ENCODE measurements at regions not wholly inside any gene's neighbourhood (a gene's known extent, or its start where the extent isn't known, plus 50 kb on each side); places are given as distances from the start of the nearest gene placed in this dataset.

DNA sequence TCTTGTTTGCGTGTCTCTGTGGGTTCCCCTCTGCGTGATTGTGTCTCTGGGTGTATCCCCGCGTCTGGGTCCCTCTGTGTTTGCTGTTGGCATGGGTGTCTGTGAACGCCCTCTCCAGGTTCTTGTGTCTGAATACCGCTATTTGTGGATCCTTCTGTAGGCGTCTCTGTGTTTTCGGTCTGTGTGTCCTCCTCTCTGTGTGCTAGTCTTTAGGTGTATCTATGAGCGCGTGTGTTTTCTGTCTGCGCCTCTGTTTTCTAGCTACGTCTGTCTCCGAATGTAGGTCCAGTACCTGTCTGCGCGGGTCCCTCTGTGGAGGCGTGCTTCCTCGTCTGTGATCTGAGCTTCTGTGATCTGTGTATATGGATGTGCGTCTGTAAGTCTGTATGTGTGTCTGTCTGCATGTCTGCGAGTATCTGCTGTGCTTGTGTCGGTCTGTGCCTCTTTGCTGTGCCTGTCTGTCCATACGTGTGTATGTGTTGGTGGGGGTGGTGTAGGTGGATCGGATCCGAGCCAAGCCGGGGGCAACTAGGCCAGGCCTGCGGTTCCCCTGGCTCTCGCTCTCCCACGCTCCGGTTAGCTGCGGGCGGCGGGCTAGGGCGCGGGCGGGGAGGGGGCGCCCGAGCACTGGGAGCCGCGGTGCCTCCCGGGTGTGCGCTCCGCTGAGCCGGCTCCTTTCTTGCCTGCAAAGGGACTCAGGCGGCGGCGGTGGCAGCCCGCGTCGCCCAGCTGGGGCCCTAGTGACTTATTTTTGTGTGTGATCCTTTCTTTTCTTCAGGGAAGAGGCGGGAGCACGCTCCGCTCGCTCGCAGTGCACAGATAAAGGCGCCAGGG lies 105.3 kb upstream of the E2F8 start:
- TF ChIP-seq, protein P1, sequence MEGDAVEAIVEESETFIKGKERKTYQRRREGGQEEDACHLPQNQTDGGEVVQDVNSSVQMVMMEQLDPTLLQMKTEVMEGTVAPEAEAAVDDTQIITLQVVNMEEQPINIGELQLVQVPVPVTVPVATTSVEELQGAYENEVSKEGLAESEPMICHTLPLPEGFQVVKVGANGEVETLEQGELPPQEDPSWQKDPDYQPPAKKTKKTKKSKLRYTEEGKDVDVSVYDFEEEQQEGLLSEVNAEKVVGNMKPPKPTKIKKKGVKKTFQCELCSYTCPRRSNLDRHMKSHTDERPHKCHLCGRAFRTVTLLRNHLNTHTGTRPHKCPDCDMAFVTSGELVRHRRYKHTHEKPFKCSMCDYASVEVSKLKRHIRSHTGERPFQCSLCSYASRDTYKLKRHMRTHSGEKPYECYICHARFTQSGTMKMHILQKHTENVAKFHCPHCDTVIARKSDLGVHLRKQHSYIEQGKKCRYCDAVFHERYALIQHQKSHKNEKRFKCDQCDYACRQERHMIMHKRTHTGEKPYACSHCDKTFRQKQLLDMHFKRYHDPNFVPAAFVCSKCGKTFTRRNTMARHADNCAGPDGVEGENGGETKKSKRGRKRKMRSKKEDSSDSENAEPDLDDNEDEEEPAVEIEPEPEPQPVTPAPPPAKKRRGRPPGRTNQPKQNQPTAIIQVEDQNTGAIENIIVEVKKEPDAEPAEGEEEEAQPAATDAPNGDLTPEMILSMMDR (IDR thresholded peaks at IDR 0.05), result no peak
- DNase-seq, result peak; percentile 72
- H3K4me3 Mint-ChIP-seq, result peak overlapping the region; percentile 77
- H3K9me3 Mint-ChIP-seq, result no peaks in the 10 kb centered on the region
- peaks cover 87% of the 10 kb centered on the region for H3K27me3 Mint-ChIP-seq (ENCODE audit: low read depth, poor library complexity)
- no peak overlapping the region for H3K27ac Mint-ChIP-seq
- H3K36me3 Mint-ChIP-seq (ENCODE audit: low read depth), result no peaks in the 10 kb centered on the region
- peaks cover 37% of the 10 kb centered on the region for H3K4me1 Mint-ChIP-seq

DNA sequence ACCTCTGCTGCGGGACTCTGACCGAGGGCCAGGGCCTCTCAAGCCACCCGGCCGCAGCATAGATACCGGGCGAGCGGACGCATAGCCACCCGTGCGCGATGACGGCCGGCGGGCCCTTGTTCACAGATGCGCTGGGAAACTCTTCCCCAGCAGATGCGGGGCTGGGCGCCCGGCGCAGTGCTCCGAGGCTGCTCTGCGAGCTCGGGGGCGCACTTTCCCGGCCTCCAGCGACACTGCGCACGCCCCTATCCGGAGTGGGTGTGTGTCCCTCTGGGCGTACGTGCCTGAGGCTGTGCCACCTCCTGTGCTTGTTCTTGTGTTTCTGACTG lies 104.7 kb upstream of the E2F8 start:
- peak overlapping the region; percentile 77 for H3K4me3 Mint-ChIP-seq
- H3K27ac Mint-ChIP-seq, result no peak overlapping the region
- TF ChIP-seq, protein P1 (IDR thresholded peaks at IDR 0.05), result no peak
- H3K4me1 Mint-ChIP-seq, result peaks cover 32% of the 10 kb centered on the region
- DNase-seq, result peak; percentile 53
- no peaks in the 10 kb centered on the region for H3K9me3 Mint-ChIP-seq
- peaks cover 93% of the 10 kb centered on the region for H3K27me3 Mint-ChIP-seq (ENCODE audit: low read depth, poor library complexity)
- no peaks in the 10 kb centered on the region for H3K36me3 Mint-ChIP-seq (ENCODE audit: low read depth)

GRCh38 chr11:19344661-19345518 lies 104.1 kb upstream of the E2F8 start:
- TF ChIP-seq, protein P1 (IDR thresholded peaks at IDR 0.05), result no peak
- H3K4me1 Mint-ChIP-seq, result peaks cover 26% of the 10 kb centered on the region

GRCh38 chr11:19342036-19342435 lies 101.3 kb upstream of the E2F8 start:
- peaks cover 15% of the 10 kb centered on the region for H3K4me1 Mint-ChIP-seq
- TF ChIP-seq, protein P1 (IDR thresholded peaks at IDR 0.05), result no peak
- H3K36me3 Mint-ChIP-seq (ENCODE audit: low read depth), result no peaks in the 10 kb centered on the region
- H3K27ac Mint-ChIP-seq, result no peak overlapping the region
- no peak for DNase-seq
- peaks cover 86% of the 10 kb centered on the region for H3K27me3 Mint-ChIP-seq (ENCODE audit: low read depth, poor library complexity)
- no peaks in the 10 kb centered on the region for H3K9me3 Mint-ChIP-seq
- H3K4me3 Mint-ChIP-seq, result no peak overlapping the region

More at GRCh38 chr11:19344661-19345518, 104.1 kb upstream of the E2F8 start:
- Mint-ChIP-seq H3K9me3 (no peaks in the 10 kb centered on the region), H3K4me3 (peak overlapping the region; percentile 48), H3K27me3 (ENCODE audit: low read depth, poor library complexity) (peaks cover 99% of the 10 kb centered on the region), H3K27ac (no peak overlapping the region), H3K36me3 (ENCODE audit: low read depth) (no peaks in the 10 kb centered on the region)
- peak; percentile 86 for DNase-seq

- Mint-ChIP-seq H3K27me3 (ENCODE audit: low read depth, poor library complexity) (peaks cover 54% of the 10 kb centered on the region), H3K4me1 (no peaks in the 10 kb centered on the region), H3K36me3 (ENCODE audit: low read depth) (no peaks in the 10 kb centered on the region), H3K9me3 (no peaks in the 10 kb centered on the region), H3K4me3 (no peak overlapping the region), H3K27ac (no peak overlapping the region)
- TF ChIP-seq, protein P1 (IDR thresholded peaks at IDR 0.05), result no peak
- DNase-seq, result no peak
Measured at GRCh38 chr11:19338375-19338774, 97.6 kb upstream of the E2F8 start.

All from nephron progenitor cell (in vitro differentiated cells).